ENCODE measurements at regions not wholly inside any gene's neighbourhood (a gene's known extent, or its start where the extent isn't known, plus 50 kb on each side); places are given as distances from the start of the nearest gene placed in this dataset.
"Not testable (repeated sequence)": the region's sequence is repeated elsewhere in the genome, so short reads cannot be mapped to it uniquely, and the experiment has no call there.

DNA sequence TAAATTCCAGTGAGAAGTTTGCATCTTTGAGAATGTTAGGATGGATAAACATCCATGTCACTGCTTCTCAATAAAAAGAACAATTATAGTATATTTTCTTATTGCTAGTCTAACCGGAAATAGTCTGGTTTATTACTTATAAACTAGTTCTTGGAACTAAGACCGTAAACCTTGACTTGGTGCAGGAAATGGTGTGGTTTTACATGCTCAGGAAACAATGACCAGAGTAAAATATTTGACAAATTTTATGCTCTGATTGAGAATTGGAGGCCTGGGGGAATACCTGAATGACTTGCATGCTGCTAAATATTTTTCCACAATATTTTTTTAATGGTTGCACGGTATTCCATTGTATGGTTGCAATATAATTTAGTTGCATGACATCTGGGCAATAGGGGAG lies 76.3 kb downstream of the XCL2 start:
- in situ Hi-C loops (cut with MboI; ENCODE audit: low sequenced_read_pairs in 4 of 4): no loop called here
- peaks cover 23 to 35% of the 10 kb centered on the region in 2 donors for H3K4me1 ChIP-seq
- no peaks in the 10 kb centered on the region for H3K9me3 ChIP-seq

DNA sequence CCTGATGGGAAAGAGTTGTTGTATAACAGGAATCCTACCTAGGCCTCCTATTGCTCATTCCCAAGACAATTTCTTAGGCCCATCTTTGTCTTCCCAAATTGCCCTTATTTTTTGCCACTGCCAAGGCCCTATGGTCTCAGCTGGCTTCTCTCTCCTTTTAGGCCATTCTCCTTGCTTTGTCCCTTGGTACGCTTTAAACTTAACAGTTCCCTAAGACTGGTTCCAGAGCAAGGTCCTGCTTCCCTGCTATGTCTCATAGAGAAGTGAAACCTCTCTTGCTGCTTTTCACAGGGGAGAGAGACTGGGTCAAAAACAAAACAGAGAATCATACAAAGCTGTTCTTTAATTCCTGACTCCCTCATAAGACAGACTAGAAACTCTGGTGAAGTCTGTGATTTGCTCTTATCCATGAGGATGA lies 77.1 kb downstream of the XCL2 start:
- H3K27ac ChIP-seq: peak overlapping the region in 1 of 4 donors; percentile 12
- ATAC-seq: no peak
- no peak for TF ChIP-seq POLR2A (IDR thresholded peaks at IDR 0.05)
- TF ChIP-seq, protein P1, sequence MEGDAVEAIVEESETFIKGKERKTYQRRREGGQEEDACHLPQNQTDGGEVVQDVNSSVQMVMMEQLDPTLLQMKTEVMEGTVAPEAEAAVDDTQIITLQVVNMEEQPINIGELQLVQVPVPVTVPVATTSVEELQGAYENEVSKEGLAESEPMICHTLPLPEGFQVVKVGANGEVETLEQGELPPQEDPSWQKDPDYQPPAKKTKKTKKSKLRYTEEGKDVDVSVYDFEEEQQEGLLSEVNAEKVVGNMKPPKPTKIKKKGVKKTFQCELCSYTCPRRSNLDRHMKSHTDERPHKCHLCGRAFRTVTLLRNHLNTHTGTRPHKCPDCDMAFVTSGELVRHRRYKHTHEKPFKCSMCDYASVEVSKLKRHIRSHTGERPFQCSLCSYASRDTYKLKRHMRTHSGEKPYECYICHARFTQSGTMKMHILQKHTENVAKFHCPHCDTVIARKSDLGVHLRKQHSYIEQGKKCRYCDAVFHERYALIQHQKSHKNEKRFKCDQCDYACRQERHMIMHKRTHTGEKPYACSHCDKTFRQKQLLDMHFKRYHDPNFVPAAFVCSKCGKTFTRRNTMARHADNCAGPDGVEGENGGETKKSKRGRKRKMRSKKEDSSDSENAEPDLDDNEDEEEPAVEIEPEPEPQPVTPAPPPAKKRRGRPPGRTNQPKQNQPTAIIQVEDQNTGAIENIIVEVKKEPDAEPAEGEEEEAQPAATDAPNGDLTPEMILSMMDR (IDR thresholded peaks at IDR 0.05 in 4 of 5, conservative IDR thresholded peaks at IDR 0.05 in 1 of 5): no peak
- in situ Hi-C loops (cut with MboI; ENCODE audit: low sequenced_read_pairs in 4 of 4): no loop called here
- no peaks in the 10 kb centered on the region for H3K36me3 ChIP-seq
- DNase-seq: no peak
- H3K9me3 ChIP-seq: no peaks in the 10 kb centered on the region
- intact Hi-C loops (cut with DNase I; ENCODE audit: low total_unique reads): no loop called here
- no peak overlapping the region for H3K4me3 ChIP-seq
- no peaks in the 10 kb centered on the region for H3K27me3 ChIP-seq
- H3K4me1 ChIP-seq: peaks cover 23 to 35% of the 10 kb centered on the region in 2 donors

More for the DNA sequence above, 76.3 kb downstream of the XCL2 start:
- DNase-seq: no peak
- Histone ChIP-seq H3K27me3 (no peaks in the 10 kb centered on the region), H3K36me3 (no peaks in the 10 kb centered on the region), H3K27ac (no peak overlapping the region), H3K4me3 (no peak overlapping the region)
- TF ChIP-seq, protein P1 (IDR thresholded peaks at IDR 0.05 in 4 of 5, conservative IDR thresholded peaks at IDR 0.05 in 1 of 5): no peak
- intact Hi-C loops (cut with DNase I; ENCODE audit: low total_unique reads): no loop called here
- no peak for ATAC-seq

DNA sequence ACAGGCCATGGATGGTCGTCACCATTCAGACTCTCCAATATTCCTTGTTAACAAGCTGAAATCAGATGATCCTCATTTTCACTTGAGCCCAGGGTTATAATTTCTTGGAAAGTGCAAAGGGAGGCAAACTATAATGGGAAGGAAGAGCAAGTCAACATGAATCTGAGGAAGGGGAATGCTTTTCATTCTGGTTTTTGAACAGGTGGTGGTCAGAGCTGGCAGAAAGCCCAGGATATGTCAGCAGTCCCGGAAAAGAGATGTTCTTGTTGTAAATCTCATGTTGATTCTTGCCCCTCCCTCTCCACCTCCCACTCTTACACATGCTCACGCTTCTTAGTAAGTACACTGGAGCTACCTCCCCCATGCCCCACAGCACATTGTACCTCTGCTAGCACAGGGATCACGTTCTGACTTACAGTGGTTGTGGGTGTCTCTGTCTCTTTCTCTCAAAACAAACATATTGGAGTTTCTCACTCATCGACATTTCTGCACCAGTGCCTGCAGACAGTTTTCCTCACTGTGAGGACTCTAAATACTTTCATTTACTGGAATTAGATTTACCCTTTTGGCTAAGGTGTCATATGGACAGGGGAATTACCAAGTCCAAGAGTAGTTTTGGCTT lies 77.6 kb downstream of the XCL2 start:
- intact Hi-C loops (cut with DNase I; ENCODE audit: low total_unique reads) (no loop called here), in situ Hi-C loops (cut with MboI; ENCODE audit: low sequenced_read_pairs in 4 of 4) (no loop called here)
- Histone ChIP-seq H3K4me3 (no peak overlapping the region), H3K9me3 (no peaks in the 10 kb centered on the region), H3K27me3 (no peaks in the 10 kb centered on the region), H3K36me3 (no peaks in the 10 kb centered on the region), H3K4me1 (peaks cover 23 to 35% of the 10 kb centered on the region in 2 donors), H3K27ac (peak overlapping the region in 1 of 4 donors; percentile 12)
- DNase-seq (peak in 1 of 2 donors; percentile 33), ATAC-seq (no peak)
- TF ChIP-seq, protein P1 (IDR thresholded peaks at IDR 0.05 in 4 of 5, conservative IDR thresholded peaks at IDR 0.05 in 1 of 5): no peak
- TF ChIP-seq POLR2A (IDR thresholded peaks at IDR 0.05): no peak

DNA sequence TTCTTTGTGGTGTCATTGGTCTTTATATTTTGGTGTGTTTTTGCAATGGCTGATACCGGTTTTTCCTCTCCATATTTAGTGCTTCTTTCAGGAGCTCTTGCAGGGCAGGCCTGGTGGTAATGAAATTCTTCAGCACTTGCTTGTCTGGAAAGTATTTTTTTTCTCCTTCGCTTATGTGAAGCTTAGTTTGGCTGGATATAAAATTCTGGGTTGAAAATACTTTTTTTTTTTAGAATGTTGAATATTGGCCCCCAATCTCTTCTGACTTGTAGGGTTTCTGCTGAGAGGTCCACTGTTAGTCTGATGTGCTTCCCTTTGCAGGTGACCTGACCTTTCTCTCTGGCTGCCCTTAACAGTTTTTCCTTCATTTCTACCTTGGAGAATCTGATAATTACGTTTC lies 82.7 kb downstream of the XCL2 start:
- H3K36me3 ChIP-seq; H3K9me3 ChIP-seq; H3K4me3 ChIP-seq; intact Hi-C loops (cut with DNase I; ENCODE audit: low total_unique reads); H3K27ac ChIP-seq; in situ Hi-C loops (cut with MboI; ENCODE audit: low sequenced_read_pairs in 4 of 4); H3K4me1 ChIP-seq; DNase-seq; ATAC-seq; H3K27me3 ChIP-seq: not testable (repeated sequence)

DNA sequence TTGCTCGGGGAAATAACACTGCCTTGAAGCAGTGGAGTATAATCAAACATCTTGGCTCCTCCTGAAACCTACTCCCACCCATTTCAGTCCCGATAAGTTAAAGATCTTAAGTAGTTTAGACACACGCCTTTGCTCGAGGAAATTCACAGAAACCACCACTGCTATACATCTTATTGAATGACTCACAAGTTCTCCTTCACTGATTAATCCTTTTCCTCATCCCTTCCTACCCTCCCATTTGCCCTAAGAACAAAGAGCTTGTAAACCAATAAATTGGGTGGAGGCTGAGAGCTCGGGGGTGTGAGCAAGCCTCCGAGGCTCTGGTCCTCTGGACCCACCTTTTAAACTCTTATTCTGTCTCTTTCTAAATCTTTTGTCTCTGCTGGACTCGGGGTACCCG lies 86.5 kb downstream of the XCL2 start:
- H3K36me3 ChIP-seq; H3K4me3 ChIP-seq; H3K27ac ChIP-seq; in situ Hi-C loops (cut with MboI; ENCODE audit: low sequenced_read_pairs in 4 of 4); intact Hi-C loops (cut with DNase I; ENCODE audit: low total_unique reads); H3K27me3 ChIP-seq; H3K9me3 ChIP-seq; H3K4me1 ChIP-seq; ATAC-seq; DNase-seq: not testable (repeated sequence)

DNA sequence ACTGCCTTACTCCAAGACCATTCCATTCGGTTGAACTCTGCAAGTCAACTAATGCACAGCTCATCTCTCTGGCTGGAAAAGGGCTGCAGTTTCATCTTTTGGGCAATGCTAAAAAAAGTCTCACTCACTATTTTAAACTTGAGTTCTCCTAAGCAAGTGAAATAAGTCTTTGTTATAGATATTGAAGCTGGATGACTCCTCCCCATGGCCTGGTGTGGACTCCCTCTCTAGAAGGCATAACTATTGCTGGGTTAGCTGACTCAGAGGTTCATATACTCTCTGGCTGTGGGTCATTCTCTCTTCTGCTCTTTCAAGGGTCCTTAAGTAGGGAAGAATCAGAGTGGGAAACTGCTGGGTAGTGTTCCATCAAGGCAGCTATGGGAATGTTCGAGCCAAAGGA lies 88.0 kb downstream of the XCL2 start:
- TF ChIP-seq, protein P1 (IDR thresholded peaks at IDR 0.05 in 4 of 5, conservative IDR thresholded peaks at IDR 0.05 in 1 of 5): no peak
- TF ChIP-seq POLR2A (IDR thresholded peaks at IDR 0.05): no peak

More for the DNA sequence above, 88.0 kb downstream of the XCL2 start:
- ATAC-seq: no peak
- in situ Hi-C loops (cut with MboI; ENCODE audit: low sequenced_read_pairs in 4 of 4): no loop called here
- no peak overlapping the region for H3K27ac ChIP-seq
- no peaks in the 10 kb centered on the region for H3K4me1 ChIP-seq
- no peaks in the 10 kb centered on the region for H3K27me3 ChIP-seq
- intact Hi-C loops (cut with DNase I; ENCODE audit: low total_unique reads): no loop called here
- no peaks in the 10 kb centered on the region for H3K36me3 ChIP-seq
- H3K4me3 ChIP-seq: no peak overlapping the region
- no peak for DNase-seq
- H3K9me3 ChIP-seq: peaks cover 0 to 3% (median 0%) of the 10 kb centered on the region in 3 donors
